Stomach (tissue), 4 donors: ENCODE measurements at regions not wholly inside any gene's neighbourhood (a gene's known extent, or its start where the extent isn't known, plus 50 kb on each side); places are given as distances from the start of the nearest gene placed in this dataset.

Experiments used
- CTCF ChIP-seq, 7 experiments: fragments of 450-650 bp in 4 of 7; fragments of 200-600 bp in 3 of 7; sonication (generic) in 3 of 7; IDR thresholded peaks; one replicate each; pipeline ENCODE4 v1.5.1; 2016 to 2019; ENCODE audit warnings: antibody characterized with exemption in 7 of 7, control low read depth in 2 of 7, mild to moderate bottlenecking in 1 of 7
- EP300 ChIP-seq: sonication (generic); formaldehyde crosslinking; IDR thresholded peaks from one replicate; pipeline ENCODE4 v1.6.1; 2017; ENCODE audit warnings: antibody characterized with exemption
- POLR2A ChIP-seq, 4 donors: fragments of 450-650 bp; IDR thresholded peaks; one replicate each; pipeline ENCODE4 v1.6.1; 2016; ENCODE audit warnings: antibody characterized with exemption in 4 of 4, control low read depth in 2 of 4, mild to moderate bottlenecking in 1 of 4, moderate library complexity in 1 of 4
- POLR2AphosphoS5 ChIP-seq, 3 donors: sonication (generic); formaldehyde crosslinking; IDR thresholded peaks; one replicate each; pipeline ENCODE4 v1.6.1; 2016; ENCODE audit warnings: antibody characterized with exemption in 3 of 3

- no peak for TF ChIP-seq POLR2A (IDR thresholded peaks at IDR 0.05)
- no peak for TF ChIP-seq CTCF (IDR thresholded peaks at IDR 0.05)
- TF ChIP-seq EP300 = no peak
- no peak for TF ChIP-seq POLR2AphosphoS5 (IDR thresholded peaks at IDR 0.05)
These were observed 499.6 kb upstream of the ADARB2 start for GRCh38 chr10:2236876-2237275.
